ENCODE measurements at regions not wholly inside any gene's neighbourhood (a gene's known extent, or its start where the extent isn't known, plus 50 kb on each side); places are given as distances from the start of the nearest gene placed in this dataset.

- DNase-seq: no peak
- no TSS peak for BruUV-seq (replicated peaks)
- CTCF ChIA-PET: no interaction called here
- H3K4me3 Mint-ChIP-seq (ENCODE audit: low read depth, unreplicated experiment): no peak overlapping the region
- no peaks in the 10 kb centered on the region for H3K9me3 Mint-ChIP-seq (ENCODE audit: low read depth, unreplicated experiment)
- peaks cover 69% of the 10 kb centered on the region for H3K27me3 Mint-ChIP-seq (ENCODE audit: unreplicated experiment)
- intact Hi-C loops (cut with micrococcal nuclease; ENCODE audit: unreplicated experiment): no loop called here
- no peak for TF ChIP-seq CTCF (IDR thresholded peaks at IDR 0.05; ENCODE audit: unreplicated experiment)
- no peak overlapping the region for H3K27ac Mint-ChIP-seq (ENCODE audit: unreplicated experiment)
- H3K36me3 Mint-ChIP-seq (ENCODE audit: insufficient read depth, unreplicated experiment): no peaks in the 10 kb centered on the region
- H3K4me1 Mint-ChIP-seq (ENCODE audit: low read depth, unreplicated experiment): no peaks in the 10 kb centered on the region
Observed at GRCh38 chr2:239459606-239460005, 58.8 kb upstream of the HDAC4 start.

GRCh38 chr2:239459056-239459455 lies 58.2 kb upstream of the HDAC4 start:
- BruUV-seq (replicated peaks): no TSS peak
- H3K9me3 Mint-ChIP-seq (ENCODE audit: low read depth, unreplicated experiment): no peaks in the 10 kb centered on the region
- intact Hi-C loops (cut with micrococcal nuclease; ENCODE audit: unreplicated experiment): no loop called here
- H3K4me1 Mint-ChIP-seq (ENCODE audit: low read depth, unreplicated experiment): no peaks in the 10 kb centered on the region
- no peak overlapping the region for H3K27ac Mint-ChIP-seq (ENCODE audit: unreplicated experiment)
- no peak for TF ChIP-seq CTCF (IDR thresholded peaks at IDR 0.05; ENCODE audit: unreplicated experiment)
- DNase-seq: no peak
- H3K27me3 Mint-ChIP-seq (ENCODE audit: unreplicated experiment): peaks cover 73% of the 10 kb centered on the region
- CTCF ChIA-PET: no interaction called here
- H3K36me3 Mint-ChIP-seq (ENCODE audit: insufficient read depth, unreplicated experiment): no peaks in the 10 kb centered on the region
- H3K4me3 Mint-ChIP-seq (ENCODE audit: low read depth, unreplicated experiment): no peak overlapping the region

- TF ChIP-seq CTCF (IDR thresholded peaks at IDR 0.05; ENCODE audit: unreplicated experiment): no peak
- intact Hi-C loops (cut with micrococcal nuclease; ENCODE audit: unreplicated experiment): no loop called here
- no TSS peak for BruUV-seq (replicated peaks)
- no peaks in the 10 kb centered on the region for H3K36me3 Mint-ChIP-seq (ENCODE audit: insufficient read depth, unreplicated experiment)
- CTCF ChIA-PET: no interaction called here
- H3K27ac Mint-ChIP-seq (ENCODE audit: unreplicated experiment): no peak overlapping the region
- H3K4me1 Mint-ChIP-seq (ENCODE audit: low read depth, unreplicated experiment): no peaks in the 10 kb centered on the region
- H3K9me3 Mint-ChIP-seq (ENCODE audit: low read depth, unreplicated experiment): no peaks in the 10 kb centered on the region
- H3K27me3 Mint-ChIP-seq (ENCODE audit: unreplicated experiment): peaks cover 73% of the 10 kb centered on the region
- H3K4me3 Mint-ChIP-seq (ENCODE audit: low read depth, unreplicated experiment): no peak overlapping the region
- DNase-seq: no peak
Observed at GRCh38 chr2:239457586-239458445, 57.0 kb upstream of the HDAC4 start.

GRCh38 chr2:239456940-239457339 lies 56.1 kb upstream of the HDAC4 start:
- no TSS peak for BruUV-seq (replicated peaks)
- no peaks in the 10 kb centered on the region for H3K36me3 Mint-ChIP-seq (ENCODE audit: insufficient read depth, unreplicated experiment)
- H3K4me1 Mint-ChIP-seq (ENCODE audit: low read depth, unreplicated experiment): no peaks in the 10 kb centered on the region
- intact Hi-C loops (cut with micrococcal nuclease; ENCODE audit: unreplicated experiment): no loop called here
- TF ChIP-seq CTCF (IDR thresholded peaks at IDR 0.05; ENCODE audit: unreplicated experiment): no peak
- CTCF ChIA-PET: no interaction called here
- H3K27ac Mint-ChIP-seq (ENCODE audit: unreplicated experiment): no peak overlapping the region
- peaks cover 72% of the 10 kb centered on the region for H3K27me3 Mint-ChIP-seq (ENCODE audit: unreplicated experiment)
- DNase-seq: no peak
- H3K4me3 Mint-ChIP-seq (ENCODE audit: low read depth, unreplicated experiment): no peak overlapping the region
- H3K9me3 Mint-ChIP-seq (ENCODE audit: low read depth, unreplicated experiment): no peaks in the 10 kb centered on the region
